ENCODE measurements at regions not wholly inside any gene's neighbourhood (a gene's known extent, or its start where the extent isn't known, plus 50 kb on each side); places are given as distances from the start of the nearest gene placed in this dataset.
A peak's percentile ranks its signal among the peaks of the same experiment; 100 is the strongest.
"Not testable (repeated sequence)": the region's sequence is repeated elsewhere in the genome, so short reads cannot be mapped to it uniquely, and the experiment has no call there.

GRCh38 chr4:27638163-27638915 is 777.7 kb downstream of the STIM2 start:
- no peak for DNase-seq (ENCODE audit: low spot score)

DNA sequence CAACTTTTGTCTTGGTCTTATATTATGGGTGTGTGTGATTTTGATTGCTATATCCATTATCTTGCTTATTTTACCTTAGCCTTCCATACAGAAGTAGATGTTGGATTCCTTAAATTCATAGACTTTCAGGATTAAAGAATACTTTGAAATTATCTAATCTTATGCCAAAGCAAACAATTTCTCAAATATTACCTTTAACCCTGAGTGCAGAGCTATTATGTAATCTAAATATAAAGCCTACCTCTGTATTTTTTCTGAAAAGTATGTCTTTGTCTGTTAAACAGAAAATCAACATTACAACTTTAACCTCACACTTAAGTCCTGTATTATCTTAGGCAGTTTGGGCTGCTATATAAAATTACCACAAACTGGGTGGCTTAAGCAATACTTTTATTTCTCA is 782.5 kb downstream of the STIM2 start:
- no peak for DNase-seq (ENCODE audit: low spot score)

DNA sequence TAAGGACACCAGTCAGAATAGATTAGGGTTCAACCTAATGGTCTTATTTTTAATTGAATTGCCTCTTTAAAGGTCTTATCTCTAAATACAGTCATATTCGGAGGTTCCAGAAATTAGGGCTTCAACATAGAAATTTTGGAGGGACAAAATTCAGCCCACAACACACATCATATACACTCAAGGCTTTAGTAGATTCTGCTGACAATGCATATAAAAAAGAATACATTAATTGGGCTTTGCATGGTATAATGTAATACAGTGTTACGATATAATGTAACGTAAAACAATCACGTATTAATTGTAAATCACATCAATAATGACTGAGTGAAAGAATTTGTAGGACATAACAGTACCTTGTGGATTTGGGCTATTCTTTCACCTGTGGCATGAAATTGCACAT is 787.8 kb downstream of the STIM2 start:
- DNase-seq (ENCODE audit: low spot score), result no peak

DNA sequence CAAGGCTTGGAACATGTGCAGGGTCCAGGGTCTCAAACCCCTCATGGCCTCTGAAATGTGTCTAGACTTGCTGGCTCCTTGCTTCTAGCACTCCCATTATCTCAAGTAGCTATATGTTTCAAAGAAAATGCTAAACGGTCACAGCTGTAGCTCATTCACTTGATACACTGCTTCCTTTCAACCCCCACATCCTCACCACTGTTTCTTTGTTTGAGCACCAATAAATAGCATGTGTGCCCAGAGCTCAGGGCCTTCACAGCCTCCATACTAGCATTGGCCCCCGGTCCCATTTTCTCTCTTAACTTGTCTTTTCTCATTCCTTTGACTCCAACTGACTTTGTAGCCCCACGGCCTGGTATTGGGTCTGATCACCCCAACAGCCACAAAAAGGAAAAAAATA is 801.8 kb downstream of the STIM2 start:
- DNase-seq (ENCODE audit: low spot score), result no peak

GRCh38 chr4:27666943-27667342 is 806.3 kb downstream of the STIM2 start:
- no peak for DNase-seq (ENCODE audit: low spot score)

- DNase-seq (ENCODE audit: low spot score), result no peak
These were observed 807.4 kb downstream of the STIM2 start for GRCh38 chr4:27668001-27668400.

- no peak for DNase-seq (ENCODE audit: low spot score)
These were observed 817.4 kb downstream of the STIM2 start for GRCh38 chr4:27678027-27678426.

DNA sequence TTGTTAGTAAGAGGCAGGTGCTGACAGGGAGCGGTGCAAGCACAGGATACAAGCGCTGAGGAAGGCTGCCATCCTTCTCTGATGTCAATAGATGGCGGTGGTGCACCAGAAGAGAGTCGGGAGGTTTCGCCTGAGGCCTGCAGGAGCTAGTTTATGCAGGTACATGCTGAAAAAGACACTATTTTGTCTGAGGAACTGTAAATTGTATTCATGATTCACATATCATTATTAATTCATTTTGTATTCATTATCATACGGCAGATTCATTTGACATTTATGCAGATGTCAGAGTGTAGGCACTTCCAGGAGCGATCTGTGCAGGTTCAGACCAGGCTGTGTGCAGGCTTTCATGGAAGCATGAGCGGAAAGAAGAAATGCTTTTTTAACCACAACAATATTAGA is 824.0 kb downstream of the STIM2 start:
- peak; percentile 36 for DNase-seq (ENCODE audit: low spot score)

DNA sequence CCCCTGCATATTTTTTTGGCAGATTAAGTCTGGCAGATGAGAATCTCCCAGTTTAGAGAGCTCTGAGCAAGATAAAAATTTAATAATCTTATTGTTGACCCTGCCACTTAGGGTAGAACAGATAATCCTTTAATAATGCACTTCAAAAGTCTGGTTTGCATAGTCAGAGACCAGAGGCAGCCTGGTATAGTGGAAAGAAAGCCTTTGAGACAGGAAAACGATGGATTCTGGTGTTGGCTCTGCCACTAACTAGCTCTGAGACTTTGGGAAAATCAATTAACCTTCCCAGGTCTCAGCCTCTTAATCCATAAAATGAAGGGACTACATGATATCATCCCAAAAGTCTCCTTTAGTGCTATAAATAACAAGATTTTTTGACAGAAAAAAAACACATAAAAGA is 824.5 kb downstream of the STIM2 start:
- no peak for DNase-seq (ENCODE audit: low spot score)

GRCh38 chr4:27685947-27686346 is 825.3 kb downstream of the STIM2 start:
- no peak for DNase-seq (ENCODE audit: low spot score)

GRCh38 chr4:27692158-27692557 is 831.5 kb downstream of the STIM2 start:
- peak; percentile 42 for DNase-seq (ENCODE audit: low spot score)

DNA sequence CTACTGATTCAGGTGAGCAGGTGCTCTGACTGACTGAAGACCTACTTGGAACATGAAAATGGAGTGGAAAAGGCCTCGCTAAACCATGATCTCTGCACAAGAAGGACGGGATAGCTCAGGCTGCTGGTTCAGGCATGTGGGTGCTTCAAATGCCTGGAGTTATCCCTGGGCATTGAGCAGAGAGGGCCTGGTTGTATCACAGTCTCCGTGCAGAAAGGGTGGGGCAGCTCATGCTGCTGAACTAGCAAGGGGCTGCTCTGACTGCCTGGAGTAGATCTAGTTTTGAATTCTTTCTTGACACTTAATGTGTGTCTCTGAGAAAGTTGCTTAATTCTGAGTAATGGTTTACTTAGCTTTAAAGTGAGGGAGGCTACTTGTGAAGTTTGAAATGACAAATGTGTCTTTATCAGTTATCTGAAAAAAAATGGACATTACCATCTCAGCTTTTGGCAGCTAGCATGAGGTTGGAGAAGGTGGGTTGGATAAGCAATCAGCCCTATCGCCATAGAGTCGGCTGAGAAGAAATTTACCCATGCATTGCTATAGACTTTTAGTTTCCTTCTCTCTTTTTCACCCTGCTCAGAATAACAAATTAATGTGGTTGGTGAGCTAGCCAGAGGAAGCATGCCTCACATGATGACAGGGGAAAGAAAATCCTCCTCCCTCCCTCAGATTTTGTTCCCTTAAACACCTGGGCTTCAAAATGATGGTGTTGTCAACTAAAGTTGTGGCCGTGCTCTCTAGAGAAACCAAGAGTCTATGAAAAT is 832.4 kb downstream of the STIM2 start:
- DNase-seq (ENCODE audit: low spot score), result no peak

- DNase-seq (ENCODE audit: low spot score), result not testable (repeated sequence)
These were observed 835.6 kb downstream of the STIM2 start for GRCh38 chr4:27696257-27696656.

- DNase-seq (ENCODE audit: low spot score), result no peak
These were observed 841.0 kb downstream of the STIM2 start for GRCh38 chr4:27701606-27702005.

- DNase-seq (ENCODE audit: low spot score), result no peak
These were observed 842.2 kb downstream of the STIM2 start for GRCh38 chr4:27702730-27703431.

DNA sequence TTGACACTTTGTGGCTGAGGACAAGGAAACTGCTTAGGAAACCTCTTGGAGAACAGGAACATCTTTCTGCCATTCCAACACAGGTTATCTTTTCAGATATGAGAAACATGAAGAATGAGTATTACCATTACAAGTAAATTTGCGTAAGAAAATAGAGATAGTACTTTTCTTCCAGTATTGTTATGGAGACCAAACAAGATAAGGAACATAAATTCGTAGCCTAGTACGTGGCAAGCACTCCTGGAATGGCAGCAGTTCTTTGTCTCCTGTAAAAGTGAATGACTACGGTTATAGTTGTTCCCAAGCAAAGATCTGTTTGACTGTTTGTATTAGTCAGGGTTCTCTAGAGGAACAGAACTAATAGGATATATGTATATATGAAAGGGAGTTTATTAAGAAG is 843.1 kb downstream of the STIM2 start:
- no peak for DNase-seq (ENCODE audit: low spot score)

DNA sequence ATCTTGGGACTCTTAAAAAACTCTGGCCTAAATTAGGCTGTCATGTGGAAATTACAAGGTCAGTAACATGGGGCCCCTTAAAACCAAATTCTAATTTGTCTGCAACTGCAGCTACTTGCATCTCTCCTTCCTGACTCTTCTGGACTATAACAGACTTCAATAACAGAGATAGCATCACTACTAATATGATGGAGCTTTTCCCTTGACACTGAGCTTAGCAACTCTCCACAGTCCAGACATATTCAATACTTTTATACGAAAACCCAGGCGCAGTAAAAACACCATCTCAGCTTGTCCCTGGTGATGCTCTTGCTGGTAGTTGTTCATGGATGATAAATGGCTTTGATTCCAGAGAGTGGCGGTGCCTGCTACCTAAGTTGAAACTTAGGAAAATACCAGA is 850.4 kb downstream of the STIM2 start:
- DNase-seq (ENCODE audit: low spot score), result no peak

DNA sequence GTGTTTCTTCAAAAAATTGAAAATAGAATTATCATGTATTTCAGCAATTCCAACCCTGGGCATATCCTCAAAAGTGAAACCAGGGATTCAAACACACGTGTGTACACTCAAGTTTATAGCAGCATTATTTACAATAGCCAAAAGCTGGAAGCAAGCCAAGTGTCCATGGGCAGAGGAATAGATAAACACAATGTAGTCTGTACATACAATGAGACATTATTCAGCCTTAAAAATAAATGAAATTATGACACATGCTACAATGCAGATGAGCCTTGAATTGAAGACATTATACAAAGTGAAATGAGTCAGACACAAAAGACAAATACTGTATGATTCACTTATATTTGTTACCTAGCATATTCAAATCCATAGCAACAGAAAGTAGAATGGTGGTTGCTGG is 853.4 kb downstream of the STIM2 start:
- DNase-seq (ENCODE audit: low spot score), result no peak

- DNase-seq (ENCODE audit: low spot score), result no peak
These were observed 856.2 kb downstream of the STIM2 start for GRCh38 chr4:27716693-27717430.

- no peak for DNase-seq (ENCODE audit: low spot score)
These were observed 856.8 kb downstream of the STIM2 start for GRCh38 chr4:27717431-27717755.

- no peak for DNase-seq (ENCODE audit: low spot score)
These were observed 859.5 kb downstream of the STIM2 start for GRCh38 chr4:27720010-27720766.

DNA sequence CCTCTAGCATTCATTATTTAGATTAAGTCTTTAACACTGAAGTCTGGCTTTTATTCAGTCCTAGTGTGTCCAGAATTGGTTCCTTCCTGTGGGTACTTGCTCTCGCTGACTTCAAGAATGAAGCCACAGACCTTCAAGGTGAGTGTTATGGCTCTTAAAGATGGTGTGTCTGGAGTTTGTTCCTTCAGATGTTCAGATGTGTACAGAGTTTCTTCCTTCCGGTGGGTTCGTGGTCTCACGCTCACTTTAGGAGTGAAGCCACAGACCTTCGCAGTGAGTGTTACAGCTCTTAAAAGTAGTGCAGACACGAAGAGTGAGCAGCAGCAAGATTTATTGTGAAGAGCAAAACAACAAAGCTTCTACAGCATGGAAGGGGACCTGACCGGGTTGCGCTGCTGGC is 860.6 kb downstream of the STIM2 start:
- DNase-seq (ENCODE audit: low spot score), result no peak

Data from kidney capillary endothelial cell (primary cell).